GM12875 (cell line): ENCODE measurements at regions not wholly inside any gene's neighbourhood (a gene's known extent, or its start where the extent isn't known, plus 50 kb on each side); places are given as distances from the start of the nearest gene placed in this dataset.

Experiments
- H3K4me3 ChIP-seq: one replicate; pipeline ENCODE4 v1.5.1; 2011; ENCODE audit warnings: low read depth, low read length, control low read depth
- CTCF ChIP-seq: IDR thresholded peaks from 2 replicates; pipeline ENCODE4 v1.5.1; 2011; ENCODE audit warnings: low read depth, mild to moderate bottlenecking, control low read depth, inconsistent platforms, low read length, moderate library complexity, borderline replicate concordance; ENCODE audit not compliant: insufficient read depth

GRCh38 chrX:79266702-79267101, 100.4 kb downstream of the ITM2A start:
- no peak overlapping the region for H3K4me3 ChIP-seq
- TF ChIP-seq CTCF: no peak

GRCh38 chrX:79263550-79263949, 103.6 kb downstream of the ITM2A start:
- no peak for TF ChIP-seq CTCF
- no peak overlapping the region for H3K4me3 ChIP-seq

GRCh38 chrX:79259073-79259689, 108.0 kb downstream of the ITM2A start:
- no peak overlapping the region for H3K4me3 ChIP-seq
- TF ChIP-seq CTCF: no peak

GRCh38 chrX:79243691-79244090, 99.2 kb downstream of the GPR174 start:
- no peak for TF ChIP-seq CTCF
- no peak overlapping the region for H3K4me3 ChIP-seq

GRCh38 chrX:79235899-79236298, 91.4 kb downstream of the GPR174 start:
- no peak overlapping the region for H3K4me3 ChIP-seq
- no peak for TF ChIP-seq CTCF

GRCh38 chrX:79231662-79232061, 87.2 kb downstream of the GPR174 start:
- H3K4me3 ChIP-seq: no peak overlapping the region
- no peak for TF ChIP-seq CTCF
